ENCODE measurements at regions not wholly inside any gene's neighbourhood (a gene's known extent, or its start where the extent isn't known, plus 50 kb on each side); places are given as distances from the start of the nearest gene placed in this dataset.

- Histone ChIP-seq H3K36me3 (ENCODE audit: control insufficient read depth, low read length) (no peaks in the 10 kb centered on the region), H3K4me3 (ENCODE audit: low read length) (no peak overlapping the region), H4K20me1 (ENCODE audit: control insufficient read depth, insufficient read depth, low read depth, low read length) (no peaks in the 10 kb centered on the region), H3K4me2 (ENCODE audit: low read length) (no peak overlapping the region), H3K4me1 (ENCODE audit: control insufficient read depth, low read length) (no peaks in the 10 kb centered on the region), H3K9me2 (replicated peaks; ENCODE audit: control insufficient read depth, low read length) (no peaks in the 10 kb centered on the region), H3K27ac (ENCODE audit: low read depth, low read length) (no peak overlapping the region), H3K79me2 (ENCODE audit: control insufficient read depth, low read length) (no peaks in the 10 kb centered on the region), H3F3A (ENCODE audit: control insufficient read depth, insufficient read depth) (no peaks in the 10 kb centered on the region), H3K9me3 (ENCODE audit: control insufficient read depth, insufficient read depth, low read length) (no peaks in the 10 kb centered on the region), H3K27me3 (ENCODE audit: control insufficient read depth, low read length) (no peaks in the 10 kb centered on the region)
- TF ChIP-seq CTCF (IDR thresholded peaks at IDR 0.05; ENCODE audit: low read depth, low read length, poor library complexity, severe bottlenecking) (no peak), EZH2phosphoT487 (IDR thresholded peaks at IDR 0.05; ENCODE audit: borderline replicate concordance, low read length) (no peak)
Measured at GRCh38 chr6:74853991-74854390, 351.9 kb downstream of the COL12A1 start.

GRCh38 chr6:74851596-74851995 is 354.3 kb downstream of the COL12A1 start:
- H3K4me2 ChIP-seq (ENCODE audit: low read length) = no peak overlapping the region
- no peaks in the 10 kb centered on the region for H3K9me3 ChIP-seq (ENCODE audit: control insufficient read depth, insufficient read depth, low read length)
- H3K79me2 ChIP-seq (ENCODE audit: control insufficient read depth, low read length) = no peaks in the 10 kb centered on the region
- no peak overlapping the region for H3K4me3 ChIP-seq (ENCODE audit: low read length)
- H3K27me3 ChIP-seq (ENCODE audit: control insufficient read depth, low read length) = no peaks in the 10 kb centered on the region
- no peaks in the 10 kb centered on the region for H3F3A ChIP-seq (ENCODE audit: control insufficient read depth, insufficient read depth)
- H3K27ac ChIP-seq (ENCODE audit: low read depth, low read length) = no peak overlapping the region
- no peaks in the 10 kb centered on the region for H3K4me1 ChIP-seq (ENCODE audit: control insufficient read depth, low read length)
- TF ChIP-seq EZH2phosphoT487 (IDR thresholded peaks at IDR 0.05; ENCODE audit: borderline replicate concordance, low read length) (no peak), CTCF (IDR thresholded peaks at IDR 0.05; ENCODE audit: low read depth, low read length, poor library complexity, severe bottlenecking) (no peak)
- no peaks in the 10 kb centered on the region for H4K20me1 ChIP-seq (ENCODE audit: control insufficient read depth, insufficient read depth, low read depth, low read length)
- H3K9me2 ChIP-seq (replicated peaks; ENCODE audit: control insufficient read depth, low read length) = no peaks in the 10 kb centered on the region
- no peaks in the 10 kb centered on the region for H3K36me3 ChIP-seq (ENCODE audit: control insufficient read depth, low read length)

DNA sequence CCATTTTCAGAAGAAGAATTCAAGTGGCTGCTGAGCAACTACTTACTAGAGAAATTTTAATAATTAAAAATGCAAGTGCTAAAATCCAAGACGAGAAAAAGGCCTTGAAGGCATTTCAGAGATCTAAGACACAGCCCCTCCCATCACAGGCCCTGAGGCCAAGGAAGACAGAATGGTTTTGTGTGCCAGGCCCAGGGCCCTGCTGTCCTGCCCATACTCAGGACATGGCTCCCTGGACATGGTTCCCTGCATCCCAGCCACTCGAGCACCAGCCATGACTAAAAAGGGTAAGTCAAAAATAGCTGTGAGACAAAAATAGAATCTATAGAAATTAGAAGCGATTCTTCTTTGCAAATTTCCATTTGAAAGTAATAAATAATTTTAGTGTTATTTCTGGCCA is 364.9 kb downstream of the COL12A1 start:
- H3K27me3 ChIP-seq (ENCODE audit: control insufficient read depth, low read length) = no peaks in the 10 kb centered on the region
- H4K20me1 ChIP-seq (ENCODE audit: control insufficient read depth, insufficient read depth, low read depth, low read length) = no peaks in the 10 kb centered on the region
- no peak overlapping the region for H3K27ac ChIP-seq (ENCODE audit: low read depth, low read length)
- H3K9me2 ChIP-seq (replicated peaks; ENCODE audit: control insufficient read depth, low read length) = no peaks in the 10 kb centered on the region
- H3K79me2 ChIP-seq (ENCODE audit: control insufficient read depth, low read length) = no peaks in the 10 kb centered on the region
- H3K9me3 ChIP-seq (ENCODE audit: control insufficient read depth, insufficient read depth, low read length) = no peaks in the 10 kb centered on the region
- H3K4me3 ChIP-seq (ENCODE audit: low read length) = no peak overlapping the region
- no peaks in the 10 kb centered on the region for H3K4me1 ChIP-seq (ENCODE audit: control insufficient read depth, low read length)
- H3K4me2 ChIP-seq (ENCODE audit: low read length) = no peak overlapping the region
- no peak for TF ChIP-seq EZH2phosphoT487 (IDR thresholded peaks at IDR 0.05; ENCODE audit: borderline replicate concordance, low read length)
- no peak for TF ChIP-seq CTCF (IDR thresholded peaks at IDR 0.05; ENCODE audit: low read depth, low read length, poor library complexity, severe bottlenecking)
- no peaks in the 10 kb centered on the region for H3K36me3 ChIP-seq (ENCODE audit: control insufficient read depth, low read length)
- no peaks in the 10 kb centered on the region for H3F3A ChIP-seq (ENCODE audit: control insufficient read depth, insufficient read depth)

GRCh38 chr6:74834967-74835366 is 370.9 kb downstream of the COL12A1 start:
- TF ChIP-seq CTCF (IDR thresholded peaks at IDR 0.05; ENCODE audit: low read depth, low read length, poor library complexity, severe bottlenecking) = no peak
- Histone ChIP-seq H3K27me3 (ENCODE audit: control insufficient read depth, low read length) (no peaks in the 10 kb centered on the region), H3K36me3 (ENCODE audit: control insufficient read depth, low read length) (no peaks in the 10 kb centered on the region), H3K4me2 (ENCODE audit: low read length) (no peak overlapping the region), H3K4me3 (ENCODE audit: low read length) (no peak overlapping the region), H3K9me2 (replicated peaks; ENCODE audit: control insufficient read depth, low read length) (no peaks in the 10 kb centered on the region), H3F3A (ENCODE audit: control insufficient read depth, insufficient read depth) (no peaks in the 10 kb centered on the region), H4K20me1 (ENCODE audit: control insufficient read depth, insufficient read depth, low read depth, low read length) (no peaks in the 10 kb centered on the region), H3K9me3 (ENCODE audit: control insufficient read depth, insufficient read depth, low read length) (no peaks in the 10 kb centered on the region), H3K79me2 (ENCODE audit: control insufficient read depth, low read length) (no peaks in the 10 kb centered on the region), H3K27ac (ENCODE audit: low read depth, low read length) (no peak overlapping the region), H3K4me1 (ENCODE audit: control insufficient read depth, low read length) (no peaks in the 10 kb centered on the region)
